Progenitor cell of endocrine pancreas (in vitro differentiated cells): ENCODE measurements at regions not wholly inside any gene's neighbourhood (a gene's known extent, or its start where the extent isn't known, plus 50 kb on each side); places are given as distances from the start of the nearest gene placed in this dataset.
A peak's percentile ranks its signal among the peaks of the same experiment; 100 is the strongest.

Experiments used
- DNase-seq: peaks from one replicate; pipeline ENCODE4 v3.0.0; 2021; ENCODE audit warnings: low spot score; ENCODE audit not compliant: unreplicated experiment
- H3K27ac Mint-ChIP-seq: 2 replicates; pipeline ENCODE4 v1.8.0; 2021; ENCODE audit warnings: mild to moderate bottlenecking, moderate library complexity, mixed read lengths
- H3K27me3 Mint-ChIP-seq: 2 replicates; pipeline ENCODE4 v1.8.0; 2021; ENCODE audit warnings: mixed read lengths
- H3K36me3 Mint-ChIP-seq: 2 replicates; pipeline ENCODE4 v1.8.0; 2022; ENCODE audit warnings: mixed read lengths; ENCODE audit not compliant: insufficient read depth
- H3K4me1 Mint-ChIP-seq: 2 replicates; pipeline ENCODE4 v1.8.0; 2021; ENCODE audit warnings: low read depth, mixed read lengths
- H3K4me3 Mint-ChIP-seq: 2 replicates; pipeline ENCODE4 v1.8.0; 2021; ENCODE audit warnings: low read depth, mild to moderate bottlenecking, moderate library complexity, mixed read lengths
- H3K9me3 Mint-ChIP-seq: 2 replicates; pipeline ENCODE4 v1.8.0; 2021; ENCODE audit warnings: low read depth, mixed read lengths
- TF ChIP-seq, protein P1 (sequence below): fragments of 200-600 bp; sonication (generic); IDR thresholded peaks from one replicate; pipeline ENCODE4 v1.5.0; 2021; ENCODE audit warnings: antibody characterized with exemption, mild to moderate bottlenecking; ENCODE audit not compliant: unreplicated experiment

DNA sequence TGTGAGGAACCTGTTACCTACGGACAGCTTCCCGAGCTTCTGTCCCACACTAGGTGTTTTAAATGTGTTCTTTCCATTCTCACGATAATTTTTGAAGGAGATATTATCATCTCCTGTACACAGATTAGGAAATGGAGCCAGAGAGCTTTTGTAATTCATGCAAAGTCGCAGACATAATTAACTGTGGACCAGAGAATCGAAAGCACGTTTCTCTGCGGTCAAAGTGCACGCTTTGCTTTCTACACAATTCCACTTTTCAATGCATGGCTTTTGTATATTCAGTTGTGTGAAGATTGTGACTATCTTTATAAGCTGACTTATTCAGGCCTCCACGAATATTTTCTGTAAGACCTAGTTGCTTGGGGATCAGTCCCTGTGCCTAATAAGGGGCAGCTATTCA lies 81.7 kb upstream of the SLC10A2 start:
- Mint-ChIP-seq H3K36me3 (no peaks in the 10 kb centered on the region), H3K4me1 (no peaks in the 10 kb centered on the region), H3K27me3 (peaks cover 12% of the 10 kb centered on the region), H3K27ac (no peak overlapping the region), H3K4me3 (no peak overlapping the region), H3K9me3 (no peaks in the 10 kb centered on the region)
- TF ChIP-seq, protein P1, sequence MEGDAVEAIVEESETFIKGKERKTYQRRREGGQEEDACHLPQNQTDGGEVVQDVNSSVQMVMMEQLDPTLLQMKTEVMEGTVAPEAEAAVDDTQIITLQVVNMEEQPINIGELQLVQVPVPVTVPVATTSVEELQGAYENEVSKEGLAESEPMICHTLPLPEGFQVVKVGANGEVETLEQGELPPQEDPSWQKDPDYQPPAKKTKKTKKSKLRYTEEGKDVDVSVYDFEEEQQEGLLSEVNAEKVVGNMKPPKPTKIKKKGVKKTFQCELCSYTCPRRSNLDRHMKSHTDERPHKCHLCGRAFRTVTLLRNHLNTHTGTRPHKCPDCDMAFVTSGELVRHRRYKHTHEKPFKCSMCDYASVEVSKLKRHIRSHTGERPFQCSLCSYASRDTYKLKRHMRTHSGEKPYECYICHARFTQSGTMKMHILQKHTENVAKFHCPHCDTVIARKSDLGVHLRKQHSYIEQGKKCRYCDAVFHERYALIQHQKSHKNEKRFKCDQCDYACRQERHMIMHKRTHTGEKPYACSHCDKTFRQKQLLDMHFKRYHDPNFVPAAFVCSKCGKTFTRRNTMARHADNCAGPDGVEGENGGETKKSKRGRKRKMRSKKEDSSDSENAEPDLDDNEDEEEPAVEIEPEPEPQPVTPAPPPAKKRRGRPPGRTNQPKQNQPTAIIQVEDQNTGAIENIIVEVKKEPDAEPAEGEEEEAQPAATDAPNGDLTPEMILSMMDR, result no peak
- no peak for DNase-seq

- Mint-ChIP-seq H3K4me3 (no peak overlapping the region), H3K27ac (no peak overlapping the region), H3K27me3 (peaks cover 20% of the 10 kb centered on the region), H3K4me1 (peaks cover 10% of the 10 kb centered on the region), H3K36me3 (no peaks in the 10 kb centered on the region), H3K9me3 (no peaks in the 10 kb centered on the region)
- DNase-seq, result no peak
- TF ChIP-seq, protein P1, result no peak
Measured at GRCh38 chr13:103145442-103145841, 79.2 kb upstream of the SLC10A2 start.

DNA sequence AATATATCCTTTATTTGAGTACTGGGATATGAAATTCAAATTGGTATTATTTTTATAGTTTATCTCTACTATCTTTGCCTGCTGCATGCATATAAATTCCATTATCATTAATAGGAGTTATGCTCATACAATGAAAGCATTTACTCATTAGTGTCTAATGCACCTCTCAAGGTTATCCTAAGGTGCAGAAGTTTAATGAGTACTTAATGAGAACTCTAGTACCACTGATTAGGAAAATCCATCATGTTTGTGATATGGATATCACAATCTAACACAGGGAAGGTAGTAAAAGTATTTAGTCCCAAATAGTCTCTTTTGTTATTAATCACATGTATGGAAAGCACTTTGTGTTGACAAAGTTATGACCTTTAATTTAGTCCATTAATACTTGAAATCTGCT lies 77.2 kb upstream of the SLC10A2 start:
- no peak for DNase-seq
- Mint-ChIP-seq H3K4me3 (no peak overlapping the region), H3K27me3 (peaks cover 19% of the 10 kb centered on the region), H3K4me1 (peaks cover 10% of the 10 kb centered on the region), H3K9me3 (no peaks in the 10 kb centered on the region), H3K27ac (no peak overlapping the region), H3K36me3 (no peaks in the 10 kb centered on the region)
- TF ChIP-seq, protein P1, result no peak

DNA sequence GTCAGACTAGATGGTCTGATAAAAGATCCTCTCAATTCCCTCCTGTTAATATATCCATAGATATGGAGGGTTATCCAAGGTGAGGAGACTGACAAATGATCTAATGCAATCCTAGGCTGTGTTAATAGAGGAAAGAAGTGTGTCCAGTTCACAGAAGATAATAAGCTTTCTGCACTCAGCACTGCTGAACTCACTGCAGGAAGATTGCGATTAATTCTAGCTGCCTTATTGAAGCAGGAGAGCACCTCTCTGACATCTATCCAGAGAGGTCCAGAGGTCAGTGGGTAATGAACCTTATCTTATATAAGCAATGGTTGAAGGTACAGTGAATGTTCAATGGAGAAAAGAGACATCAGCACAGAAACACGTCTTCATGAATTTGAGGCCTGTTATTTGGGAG lies 75.9 kb upstream of the SLC10A2 start:
- Mint-ChIP-seq H3K36me3 (no peaks in the 10 kb centered on the region), H3K4me1 (peaks cover 10% of the 10 kb centered on the region), H3K27me3 (peaks cover 24% of the 10 kb centered on the region), H3K4me3 (no peak overlapping the region), H3K27ac (no peak overlapping the region), H3K9me3 (no peaks in the 10 kb centered on the region)
- no peak for DNase-seq
- TF ChIP-seq, protein P1, result no peak

GRCh38 chr13:103140001-103140671 lies 73.9 kb upstream of the SLC10A2 start:
- Mint-ChIP-seq H3K36me3 (no peaks in the 10 kb centered on the region), H3K4me3 (no peak overlapping the region), H3K9me3 (no peaks in the 10 kb centered on the region), H3K27ac (no peak overlapping the region), H3K4me1 (peaks cover 10% of the 10 kb centered on the region), H3K27me3 (peaks cover 24% of the 10 kb centered on the region)
- TF ChIP-seq, protein P1, result peak; percentile 36
- DNase-seq, result no peak
